ENCODE measurements at regions not wholly inside any gene's neighbourhood (a gene's known extent, or its start where the extent isn't known, plus 50 kb on each side); places are given as distances from the start of the nearest gene placed in this dataset.

- ATAC-seq: no peak
- ChIA-PET POLR2A (no interaction called here), CTCF (interaction anchor here (0.9 kb wide), 1 partner anchor 155 kb away, joined by 5 read pairs; no protein-coding TSS in a partner anchor)
These were observed 115.2 kb downstream of the ASB7 start for GRCh38 chr15:100717596-100717995.

More at GRCh38 chr15:100717596-100717995, 115.2 kb downstream of the ASB7 start:
- H4K20me1 ChIP-seq (ENCODE audit: insufficient read depth): no peaks in the 10 kb centered on the region
- H3K4me1 ChIP-seq (ENCODE audit: control insufficient read depth in 1 of 2, insufficient read depth in 2 of 2, low read length in 2 of 2): peaks cover 54 to 88% of the 10 kb centered on the region in 2 experiments
- H3K9ac ChIP-seq (ENCODE audit: low read length): no peak overlapping the region
- no peaks in the 10 kb centered on the region for H3K9me3 ChIP-seq (ENCODE audit: control insufficient read depth in 1 of 2, insufficient read depth in 1 of 2, low read depth in 1 of 2, low read length in 2 of 2)
- no peak overlapping the region for H2AFZ ChIP-seq (ENCODE audit: low read depth, low read length, poor library complexity, severe bottlenecking)
- H3K4me2 ChIP-seq (ENCODE audit: low read length): no peak overlapping the region
- intact Hi-C loops (cut with micrococcal nuclease): no loop called here
- no TSS peak for BruUV-seq (replicated peaks)
- no peak overlapping the region for H3K27ac ChIP-seq (ENCODE audit: low read depth, low read length)
- no peak overlapping the region for H3K4me3 ChIP-seq (replicated peaks in 1 of 2; ENCODE audit: low read depth in 1 of 2, low read length in 2 of 2)
- H3K36me3 ChIP-seq (ENCODE audit: control insufficient read depth in 1 of 2, insufficient read depth in 2 of 2, low read length in 2 of 2): no peaks in the 10 kb centered on the region
- TF ChIP-seq EZH2 (IDR thresholded peaks at IDR 0.05) (no peak), ZNF274 (IDR thresholded peaks at IDR 0.05; ENCODE audit: low read depth, low read length) (no peak), CBX3 (IDR thresholded peaks at IDR 0.05; ENCODE audit: low read depth) (no peak), SP1 (IDR thresholded peaks at IDR 0.05; ENCODE audit: low read depth) (no peak), ATF3 (IDR thresholded peaks at IDR 0.05) (no peak), SIN3A (IDR thresholded peaks at IDR 0.05; ENCODE audit: low read depth) (no peak), FOSL1 (IDR thresholded peaks at IDR 0.05; ENCODE audit: low read depth) (no peak), POLR2AphosphoS5 (IDR thresholded peaks at IDR 0.05; ENCODE audit: low read depth, low read length) (no peak), REST (IDR thresholded peaks at IDR 0.05; ENCODE audit: low read depth) (no peak), JUND (IDR thresholded peaks at IDR 0.05) (no peak), CTCF (IDR thresholded peaks at IDR 0.05 in 2 of 3, conservative IDR thresholded peaks at IDR 0.05 in 1 of 3; ENCODE audit: borderline replicate concordance in 1 of 3, insufficient read depth in 1 of 3, low read depth in 2 of 3, low read length in 2 of 3) (no peak), MAX (IDR thresholded peaks at IDR 0.05) (no peak), EZH2phosphoT487 (IDR thresholded peaks at IDR 0.05; ENCODE audit: borderline replicate concordance) (no peak), ELF1 (IDR thresholded peaks at IDR 0.05; ENCODE audit: borderline replicate concordance, low read depth) (no peak)
- H3K27me3 ChIP-seq (ENCODE audit: insufficient read depth, low read length): no peaks in the 10 kb centered on the region
- DNase-seq (ENCODE audit: low read depth, low spot score): no peak
- RAD21 ChIA-PET (ENCODE audit: low non-redundant PET in 1 of 2, low total read pairs in 2 of 2, uncharacterized antibody in 2 of 2, unreplicated experiment in 2 of 2): no interaction called here
- no peaks in the 10 kb centered on the region for H3K9me2 ChIP-seq (ENCODE audit: insufficient read depth)
- H3K79me2 ChIP-seq (ENCODE audit: insufficient read depth, low read length): no peaks in the 10 kb centered on the region
